NCI-H345 treated with DMSO at 0.1 percent for 48 hours (cell line): ENCODE measurements at regions not wholly inside any gene's neighbourhood (a gene's known extent, or its start where the extent isn't known, plus 50 kb on each side); places are given as distances from the start of the nearest gene placed in this dataset.

Experiments used
- DNase-seq: peaks from one replicate; lab custom pipeline; 2025; ENCODE audit not compliant: unreplicated experiment; lab: John Stamatoyannopoulos, UW

DNA sequence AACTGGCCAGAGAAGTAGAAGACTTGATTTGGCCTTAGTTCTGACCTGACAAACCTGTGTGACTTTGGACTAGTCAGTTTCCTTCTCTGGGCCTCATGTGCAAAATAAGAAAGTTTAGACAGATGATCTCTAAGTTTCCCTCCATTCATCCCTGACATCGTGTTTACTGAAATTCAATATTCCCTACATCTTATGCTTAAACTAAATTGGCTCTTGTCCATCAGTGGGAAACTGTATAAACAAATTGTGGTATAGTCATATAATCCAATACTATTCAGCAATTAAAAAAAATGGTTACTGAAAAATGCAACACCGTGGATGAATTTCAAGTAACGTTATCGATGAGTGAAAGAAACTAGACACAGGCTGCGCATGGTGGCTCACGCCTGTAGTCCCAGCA, 64.4 kb upstream of the HRH1 start:
- no peak for DNase-seq

GRCh38 chr3:11090551-11090950, 63.7 kb upstream of the HRH1 start:
- DNase-seq = no peak

DNA sequence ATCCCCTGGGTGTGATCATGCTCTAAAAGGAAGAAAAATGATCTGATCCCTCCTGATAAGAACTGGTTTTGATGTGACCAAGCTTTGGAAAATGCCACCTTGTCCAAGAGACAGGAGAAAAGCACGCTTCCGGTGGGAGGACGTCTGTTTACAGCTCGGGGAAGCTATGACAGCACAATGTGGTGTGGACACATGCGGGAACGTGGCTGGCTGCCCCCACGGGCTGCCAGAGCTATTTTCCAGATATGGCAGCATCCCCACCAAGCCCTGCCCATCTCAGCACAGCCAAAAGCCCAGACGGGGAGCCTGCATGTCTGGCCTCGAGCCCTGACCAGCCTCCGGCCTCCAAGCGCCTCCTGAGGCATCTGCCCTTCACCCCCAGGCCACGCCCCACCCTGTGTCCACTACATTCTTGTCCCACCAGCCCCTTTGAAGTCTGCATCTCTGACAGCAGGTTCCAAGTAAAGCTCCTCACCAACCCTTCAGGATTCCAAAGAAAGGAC, 63.2 kb upstream of the HRH1 start:
- DNase-seq = no peak

- no peak for DNase-seq
These were observed 62.5 kb upstream of the HRH1 start for GRCh38 chr3:11091791-11092190.

- DNase-seq = no peak
These were observed 60.4 kb upstream of the HRH1 start for GRCh38 chr3:11093823-11094340.

DNA sequence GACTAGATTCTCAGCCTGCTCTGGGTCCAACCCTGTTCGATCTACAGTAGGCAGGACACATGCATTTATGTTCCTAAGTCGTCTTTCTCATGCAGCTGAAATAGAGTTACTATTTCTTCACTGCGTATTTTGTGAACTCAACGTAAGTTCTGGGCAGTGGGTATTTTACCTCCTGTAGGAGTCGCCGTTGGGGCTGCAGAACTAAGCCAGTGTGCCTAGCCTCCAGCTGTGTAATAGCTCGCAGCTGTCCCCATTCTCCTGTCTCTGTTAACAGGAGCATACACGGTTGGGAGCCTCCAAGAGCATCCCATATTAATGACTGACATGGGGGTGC, 58.4 kb upstream of the HRH1 start:
- no peak for DNase-seq

DNA sequence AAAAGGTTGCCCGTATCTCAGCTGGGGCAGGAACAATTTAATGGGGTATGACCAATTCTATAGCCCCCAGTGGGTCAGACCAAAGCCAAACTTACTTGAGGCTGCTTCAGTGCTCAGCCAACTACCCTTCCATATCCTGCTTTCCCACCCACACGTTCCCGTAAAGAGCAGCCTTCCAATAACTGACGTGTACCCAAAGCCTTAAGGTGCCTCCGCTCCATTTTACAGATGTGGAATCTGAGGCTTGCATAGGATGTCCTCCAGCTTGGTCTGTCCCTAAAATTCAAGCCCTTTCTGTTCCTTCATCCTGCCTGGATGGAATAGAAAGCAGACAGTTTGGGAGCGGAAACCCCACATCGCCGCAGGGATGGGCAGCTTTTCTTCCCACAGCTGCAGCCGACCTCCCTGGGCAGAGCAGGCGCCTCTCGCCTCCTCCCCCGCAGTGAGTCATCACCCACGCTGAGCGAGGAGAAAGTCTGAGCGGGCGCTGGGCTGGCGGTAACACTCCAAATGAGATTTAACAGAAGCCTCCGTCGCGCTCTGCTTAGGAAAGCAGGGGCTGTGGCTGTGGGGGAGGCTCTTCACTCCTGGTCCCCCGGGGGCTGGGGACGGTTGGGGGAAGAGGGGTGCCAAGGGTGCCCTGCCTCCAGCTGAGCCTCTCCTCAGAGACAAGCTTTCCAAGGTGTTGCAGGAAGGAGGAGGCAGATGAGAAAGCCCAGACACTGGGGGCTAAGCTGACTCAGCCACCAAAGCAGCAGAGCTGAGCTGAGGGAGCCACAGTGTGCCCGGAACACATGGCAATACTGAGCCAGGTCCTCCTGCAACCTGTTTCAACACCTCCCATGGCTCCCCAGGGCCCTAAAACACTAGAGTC, 57.8 kb upstream of the HRH1 start:
- DNase-seq = peak; percentile 20

GRCh38 chr3:11099306-11099705, 55.0 kb upstream of the HRH1 start:
- no peak for DNase-seq
